Activated CD8-positive, alpha-beta memory T cell treated with anti-CD3 and anti-CD28 coated beads for 48 hours (primary cell): ENCODE measurements at regions not wholly inside any gene's neighbourhood (a gene's known extent, or its start where the extent isn't known, plus 50 kb on each side); places are given as distances from the start of the nearest gene placed in this dataset.
"Not testable (repeated sequence)": the region's sequence is repeated elsewhere in the genome, so short reads cannot be mapped to it uniquely, and the experiment has no call there.

Experiments
- DNase-seq, 3 experiments: peaks; one replicate each; pipeline ENCODE4 v3.0.0-alpha.2; 2020; ENCODE audit warnings: low read depth in 2 of 3, low spot score in 2 of 3

DNA sequence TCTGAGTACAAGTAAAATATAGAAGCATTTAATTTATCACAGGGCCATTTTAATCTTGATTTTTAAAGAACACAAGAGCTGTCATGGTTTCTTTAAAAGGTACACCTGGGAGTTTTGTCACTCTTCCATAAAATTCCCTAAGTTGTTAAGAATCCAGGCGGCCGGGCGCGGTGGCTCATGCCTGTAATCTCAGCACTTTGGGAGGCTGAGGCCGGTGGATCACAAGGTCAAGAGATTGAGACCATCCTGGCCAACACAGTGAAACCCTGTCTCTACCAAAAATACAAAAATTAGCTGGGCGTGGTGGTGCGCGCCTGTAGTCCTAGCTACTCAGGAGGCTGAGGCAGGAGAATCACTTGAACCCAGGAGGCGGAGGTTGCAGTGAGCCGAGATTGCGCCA is 278.3 kb downstream of the PCDH17 start:
- DNase-seq = not testable (repeated sequence)

GRCh38 chr13:57918086-57918485 is 286.5 kb downstream of the PCDH17 start:
- DNase-seq = no peak

- DNase-seq = no peak
These were observed 287.4 kb downstream of the PCDH17 start for GRCh38 chr13:57918913-57919312.

GRCh38 chr13:57925250-57925649 is 293.7 kb downstream of the PCDH17 start:
- no peak for DNase-seq

DNA sequence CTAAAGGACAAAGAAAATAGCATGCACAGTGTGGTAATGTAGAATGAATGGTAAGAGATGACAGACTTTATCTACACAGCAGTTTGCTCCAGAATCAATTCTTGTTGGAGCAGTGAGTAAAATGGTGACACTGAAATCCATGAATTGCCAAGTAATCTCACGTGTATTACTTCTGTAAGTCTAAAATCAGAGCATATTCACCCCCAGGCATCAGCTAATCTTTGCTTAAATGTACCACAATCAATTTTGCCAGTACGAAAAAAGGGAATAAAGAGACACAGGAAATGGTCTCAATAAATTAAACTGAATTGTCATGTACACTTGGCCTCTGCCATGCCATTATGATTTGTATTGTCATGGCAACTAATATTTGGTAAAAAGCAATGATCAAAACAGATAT is 294.2 kb downstream of the PCDH17 start:
- no peak for DNase-seq

- DNase-seq = no peak
These were observed 300.5 kb downstream of the PCDH17 start for GRCh38 chr13:57932061-57932460.

- DNase-seq = no peak
These were observed 302.1 kb downstream of the PCDH17 start for GRCh38 chr13:57933606-57934005.

DNA sequence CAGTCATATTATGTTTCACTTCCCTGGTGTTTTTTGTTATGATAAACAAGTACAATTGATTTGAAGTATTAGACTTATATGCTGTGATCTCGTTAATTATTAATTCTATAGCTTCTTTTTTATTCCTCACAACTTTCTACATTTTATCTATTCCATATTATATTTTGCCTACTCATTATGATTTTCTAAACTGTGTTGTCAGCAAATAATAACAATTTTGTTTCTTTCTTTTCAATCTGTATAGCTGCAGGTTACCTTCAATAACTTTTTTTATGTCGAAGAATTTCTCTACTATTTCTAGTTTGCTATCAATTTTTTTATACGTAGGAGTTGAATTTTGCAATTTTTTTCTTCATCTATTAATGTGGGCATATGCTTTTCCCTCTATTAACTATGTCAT is 304.4 kb downstream of the PCDH17 start:
- DNase-seq = no peak

- DNase-seq = no peak
These were observed 314.8 kb downstream of the PCDH17 start for GRCh38 chr13:57946361-57946760.

DNA sequence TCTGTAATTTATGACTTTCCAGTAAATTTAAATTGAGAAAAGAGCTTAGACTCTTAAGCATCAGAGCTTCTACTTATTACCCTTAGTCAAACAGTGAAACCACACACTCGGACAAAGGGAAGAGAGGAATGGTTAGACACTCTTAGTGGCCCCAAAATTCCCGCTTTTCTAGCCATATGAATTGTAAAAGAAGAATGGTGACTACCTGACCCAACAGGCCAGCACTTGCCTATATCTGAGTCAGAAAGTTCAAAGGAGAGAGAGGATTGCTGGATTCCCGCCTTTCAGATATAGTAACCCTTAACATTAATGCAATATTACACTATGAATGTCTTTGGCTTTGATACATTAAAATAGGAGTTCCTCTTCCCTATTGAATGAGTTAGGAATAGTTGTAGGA is 317.3 kb downstream of the PCDH17 start:
- no peak for DNase-seq

GRCh38 chr13:57969951-57970350 is 338.4 kb downstream of the PCDH17 start:
- DNase-seq = no peak

GRCh38 chr13:57970404-57970803 is 338.9 kb downstream of the PCDH17 start:
- DNase-seq = no peak

DNA sequence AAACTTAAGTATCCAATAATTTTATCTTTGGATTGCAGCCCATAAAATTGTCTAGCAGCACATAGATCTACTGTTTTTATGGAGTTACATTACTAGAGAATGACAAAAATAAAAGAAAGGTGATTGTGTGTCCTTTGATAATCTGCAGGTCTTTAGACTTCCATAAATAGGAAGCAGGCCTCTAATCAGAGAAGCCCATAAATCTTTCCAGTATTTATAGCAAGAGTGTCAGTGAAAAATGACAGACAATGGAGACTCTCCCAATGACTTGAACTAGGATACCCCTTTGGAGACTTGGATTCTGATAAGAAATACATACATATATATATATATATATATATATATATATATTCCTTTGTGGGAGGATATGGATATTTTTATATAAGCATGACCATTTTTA is 351.2 kb downstream of the PCDH17 start:
- no peak for DNase-seq

DNA sequence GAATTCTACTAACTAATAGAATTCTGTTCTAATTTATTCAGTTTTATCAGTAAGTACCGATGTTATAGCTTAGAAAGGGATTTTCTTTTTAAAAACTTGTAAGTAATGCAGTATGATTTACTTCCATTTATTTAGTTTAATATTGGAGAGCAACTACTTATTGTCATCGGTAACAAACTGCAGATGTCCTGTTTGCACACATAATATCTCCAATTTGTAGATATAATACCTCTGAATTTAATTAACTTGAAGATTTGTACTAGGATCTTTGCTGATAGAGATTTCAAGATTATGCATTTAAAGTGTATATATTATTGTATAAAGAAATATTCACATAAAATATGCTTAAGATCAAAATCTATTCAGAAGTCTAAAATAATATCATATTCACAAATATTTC is 356.7 kb downstream of the PCDH17 start:
- DNase-seq = no peak

DNA sequence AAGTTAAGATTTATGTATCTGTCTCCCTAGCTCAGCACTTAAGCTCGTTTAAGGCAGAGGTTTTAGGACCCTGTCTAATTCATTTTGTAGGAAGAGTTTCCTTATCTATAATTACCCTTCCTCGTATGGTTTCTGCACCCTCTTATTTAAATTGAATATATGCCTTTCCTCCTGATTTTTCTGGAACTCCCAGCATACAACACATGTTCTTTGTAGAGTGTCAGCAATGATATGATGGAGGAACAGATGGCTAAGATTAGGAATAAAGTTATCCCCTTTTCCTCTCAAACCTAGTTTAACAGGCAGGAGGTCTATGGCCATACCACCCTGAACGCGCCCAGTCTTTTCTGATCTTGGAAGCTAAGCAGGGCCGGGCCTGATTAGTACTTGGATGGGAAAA is 359.5 kb downstream of the PCDH17 start:
- no peak for DNase-seq

- no peak for DNase-seq
These were observed 360.9 kb downstream of the PCDH17 start for GRCh38 chr13:57992416-57992815.

GRCh38 chr13:57996717-57997116 is 365.2 kb downstream of the PCDH17 start:
- no peak for DNase-seq

GRCh38 chr13:58004751-58005150 is 373.2 kb downstream of the PCDH17 start:
- no peak for DNase-seq

DNA sequence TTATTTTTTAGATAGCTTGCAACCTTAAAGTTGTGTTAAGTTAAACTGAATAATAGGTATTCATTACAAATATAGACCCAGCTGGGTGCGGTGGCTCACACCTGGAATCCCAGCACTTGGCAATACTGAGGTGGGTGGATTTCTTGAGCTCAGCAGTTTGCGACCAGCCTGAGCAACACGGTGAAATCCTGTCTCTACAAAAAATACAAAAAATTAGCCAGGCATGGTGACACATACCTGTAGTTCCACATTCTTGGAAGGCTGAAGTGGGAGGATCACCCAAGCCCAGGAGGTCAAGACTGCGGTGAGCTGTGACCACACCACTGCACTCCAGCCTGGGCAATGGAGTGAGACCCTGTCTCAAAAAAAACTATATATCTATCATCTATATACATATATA is 386.5 kb downstream of the PCDH17 start:
- no peak for DNase-seq

GRCh38 chr13:58018865-58019264 is 387.3 kb downstream of the PCDH17 start:
- DNase-seq = no peak

DNA sequence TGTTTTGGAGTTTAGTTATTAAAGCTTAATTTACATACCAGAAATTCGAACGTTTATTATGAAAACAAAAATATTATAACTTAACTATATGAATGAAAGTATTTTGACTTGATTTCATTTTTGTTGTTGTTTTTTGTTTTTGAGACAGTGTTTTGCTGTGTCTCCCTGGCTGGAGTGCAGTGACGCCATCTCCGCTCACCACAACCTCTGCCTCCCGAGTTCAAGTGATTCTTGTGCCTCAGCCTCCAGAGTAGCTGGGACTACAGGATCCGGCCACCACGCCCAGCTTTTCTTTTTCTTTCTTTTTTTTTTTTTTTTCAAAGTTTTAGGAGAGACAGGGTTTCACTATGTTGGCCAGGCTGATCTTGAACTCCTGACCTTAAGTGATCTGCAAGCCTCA is 392.6 kb downstream of the PCDH17 start:
- DNase-seq = no peak

DNA sequence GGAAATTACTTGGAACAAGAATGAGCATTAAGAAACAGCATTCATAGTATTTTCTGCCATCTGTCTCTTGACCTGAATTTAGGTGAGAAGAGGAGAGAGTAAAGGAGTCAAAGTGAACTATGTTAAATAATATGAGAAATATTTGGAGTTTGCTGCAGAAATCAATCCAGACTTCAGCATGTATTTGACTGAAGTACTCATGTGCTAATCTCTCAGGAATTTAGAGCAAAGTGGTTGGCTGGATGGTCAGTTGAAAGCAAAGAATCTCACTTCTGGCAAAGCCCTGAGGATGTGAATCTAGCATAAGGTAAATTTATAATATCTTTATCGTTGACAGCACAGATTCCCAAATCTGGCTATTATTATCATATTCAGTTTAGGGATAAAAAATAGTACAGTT is 394.3 kb downstream of the PCDH17 start:
- no peak for DNase-seq

DNA sequence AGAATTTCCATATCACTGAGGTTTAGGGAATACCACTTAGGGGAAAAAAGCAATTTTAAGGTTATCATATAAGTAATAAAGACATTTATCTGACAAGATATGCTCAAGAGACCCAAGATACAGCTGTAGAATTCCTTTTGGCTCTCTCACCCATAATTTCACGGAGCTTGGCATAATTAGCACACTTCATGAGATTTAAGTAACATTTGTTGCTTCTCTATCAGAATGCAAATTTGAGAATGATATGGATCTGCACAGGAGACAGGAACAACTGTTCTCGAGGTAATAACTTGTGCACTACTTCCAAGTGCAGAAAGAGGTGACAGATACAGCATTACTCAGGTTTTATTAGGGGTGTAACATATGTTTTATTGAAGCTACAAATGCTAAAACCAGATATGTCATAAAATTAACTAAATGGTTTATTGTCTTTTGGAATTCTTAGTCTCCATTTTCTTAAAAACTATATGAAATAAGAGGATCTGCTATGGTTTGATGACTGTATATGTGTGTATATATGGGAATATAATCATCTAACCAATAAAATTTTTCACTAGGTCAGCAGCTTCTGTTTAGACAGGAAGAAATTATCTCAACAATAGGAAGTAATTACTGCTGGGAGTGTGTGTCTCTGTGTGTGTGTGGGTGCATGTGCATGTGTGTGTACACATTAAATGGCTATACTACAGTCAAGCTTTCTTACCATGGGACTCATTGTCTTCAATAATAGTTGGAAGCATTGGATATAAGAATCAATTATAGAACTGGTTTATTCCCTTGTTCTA is 401.3 kb downstream of the PCDH17 start:
- no peak for DNase-seq
